Neural cell (in vitro differentiated cells): ENCODE measurements at regions not wholly inside any gene's neighbourhood (a gene's known extent, or its start where the extent isn't known, plus 50 kb on each side); places are given as distances from the start of the nearest gene placed in this dataset.

Source experiments
- H2AFZ ChIP-seq: fragments of 200-600, 300-800 bp; sonication (generic), shearing (Covaris generic); 2 replicates; pipeline ENCODE4 v1.6.0; 2014; ENCODE audit warnings: low read depth, mild to moderate bottlenecking, antibody characterized with exemption, low read length, moderate library complexity
- H3F3A ChIP-seq: fragments of 200-600 bp; shearing (Covaris generic); 2 replicates; pipeline ENCODE4 v1.6.1; 2016; ENCODE audit warnings: mild to moderate bottlenecking, moderate library complexity, mixed read lengths, antibody characterized with exemption, low read length; ENCODE audit not compliant: insufficient read depth, poor library complexity, severe bottlenecking
- H3K27ac ChIP-seq: fragments of 200-600, 300-800 bp; sonication (generic), shearing (Covaris generic); 2 replicates; pipeline ENCODE4 v1.5.1; 2014; ENCODE audit warnings: mild to moderate bottlenecking, low read length, moderate library complexity
- H3K27me3 ChIP-seq: fragments of 300-800, 200-600 bp; sonication (generic), shearing (Covaris generic); 2 replicates; pipeline ENCODE4 v1.6.0; 2014; ENCODE audit warnings: mild to moderate bottlenecking, low read depth, low read length, moderate library complexity; ENCODE audit not compliant: insufficient read depth
- H3K36me3 ChIP-seq: fragments of 300-800, 200-600 bp; sonication (generic), shearing (Covaris generic); 2 replicates; pipeline ENCODE4 v1.5.1; 2014; ENCODE audit warnings: mild to moderate bottlenecking, antibody characterized with exemption, low read length, moderate library complexity; ENCODE audit not compliant: insufficient read depth
- H3K4me2 ChIP-seq: fragments of 300-800, 200-600 bp; sonication (generic), shearing (Covaris generic); 2 replicates; pipeline ENCODE4 v1.6.0; 2014; ENCODE audit warnings: mild to moderate bottlenecking, low read length
- H3K4me3 ChIP-seq: fragments of 300-800, 200-600 bp; sonication (generic), shearing (Covaris generic); 2 replicates; pipeline ENCODE4 v1.5.1; 2014; ENCODE audit warnings: mild to moderate bottlenecking, low read length, moderate library complexity
- H3K79me2 ChIP-seq: fragments of 200-600 bp; shearing (Covaris generic); replicated peaks from 2 replicates; pipeline ENCODE4 v1.6.0; 2014; ENCODE audit warnings: mild to moderate bottlenecking, low read length, moderate library complexity; ENCODE audit not compliant: insufficient read depth
- H3K9ac ChIP-seq: fragments of 300-800, 200-600 bp; sonication (generic), shearing (Covaris generic); 2 replicates; pipeline ENCODE4 v1.6.1; 2016; ENCODE audit warnings: mild to moderate bottlenecking, low read length, mixed read lengths
- H3K9me2 ChIP-seq: fragments of 200-600 bp; shearing (Covaris generic); 2 replicates; pipeline ENCODE4 v1.6.1; 2016; ENCODE audit warnings: mild to moderate bottlenecking, low read length, mixed read lengths; ENCODE audit not compliant: insufficient read depth
- H3K9me3 ChIP-seq: fragments of 200-600, 300-800 bp; sonication (generic), shearing (Covaris generic); 2 replicates; pipeline ENCODE4 v1.6.1; 2016; ENCODE audit warnings: mild to moderate bottlenecking, mixed run types, low read length, moderate library complexity, mixed read lengths
- H4K20me1 ChIP-seq: fragments of 200-600 bp; shearing (Covaris generic); 2 replicates; pipeline ENCODE4 v1.6.1; 2016; ENCODE audit warnings: mild to moderate bottlenecking, mixed run types; ENCODE audit not compliant: insufficient read depth
- CTCF ChIP-seq: fragments of 450-650 bp; IDR thresholded peaks from 2 replicates; pipeline ENCODE4 v1.5.1; 2014; ENCODE audit warnings: antibody characterized with exemption, mild to moderate bottlenecking, moderate library complexity; ENCODE audit not compliant: poor library complexity, severe bottlenecking
- EP300 ChIP-seq: fragments of 450-650 bp; conservative IDR thresholded peaks from 2 replicates; pipeline ENCODE4 v1.6.1; 2014; ENCODE audit warnings: antibody characterized with exemption, mild to moderate bottlenecking, moderate library complexity; ENCODE audit not compliant: poor library complexity, severe bottlenecking
- EZH2 ChIP-seq: fragments of 200-600, 300-800 bp; shearing (Covaris generic), sonication (generic); IDR thresholded peaks from 2 replicates; pipeline ENCODE4 v1.6.1; 2014; ENCODE audit warnings: antibody characterized with exemption, low read length, borderline replicate concordance, mild to moderate bottlenecking; ENCODE audit not compliant: insufficient read depth, poor library complexity, severe bottlenecking
- MXI1 ChIP-seq: fragments of 450-650 bp; conservative IDR thresholded peaks from 2 replicates; pipeline ENCODE4 v1.6.1; 2014; ENCODE audit warnings: antibody characterized with exemption, mild to moderate bottlenecking; ENCODE audit not compliant: poor library complexity, severe bottlenecking
- POLR2AphosphoS5 ChIP-seq: IDR thresholded peaks from 2 replicates; pipeline ENCODE4 v1.6.1; 2012
- RAD21 ChIP-seq: fragments of 450-650 bp; conservative IDR thresholded peaks from 2 replicates; pipeline ENCODE4 v1.6.1; 2014; ENCODE audit warnings: antibody characterized with exemption, mild to moderate bottlenecking, moderate library complexity
- REST ChIP-seq: IDR thresholded peaks from 2 replicates; pipeline ENCODE4 v1.6.1; 2012; ENCODE audit warnings: borderline replicate concordance
- SMC3 ChIP-seq: fragments of 450-650 bp; conservative IDR thresholded peaks from 2 replicates; pipeline ENCODE4 v1.6.1; 2014; ENCODE audit warnings: antibody characterized with exemption, mild to moderate bottlenecking, moderate library complexity; ENCODE audit not compliant: poor library complexity
- TAF1 ChIP-seq: IDR thresholded peaks from 2 replicates; pipeline ENCODE4 v1.6.1; 2012; ENCODE audit warnings: low read depth

GRCh38 chr10:3972460-3973301 is 187.7 kb upstream of the KLF6 start:
- Histone ChIP-seq H3K9ac (no peak overlapping the region), H3K9me2 (no peaks in the 10 kb centered on the region), H3K79me2 (no peaks in the 10 kb centered on the region), H2AFZ (no peak overlapping the region), H3K27ac (no peak overlapping the region), H3K4me2 (no peak overlapping the region), H3K9me3 (no peaks in the 10 kb centered on the region), H3K36me3 (no peaks in the 10 kb centered on the region), H4K20me1 (no peaks in the 10 kb centered on the region), H3F3A (no peaks in the 10 kb centered on the region), H3K27me3 (no peaks in the 10 kb centered on the region), H3K4me3 (no peak overlapping the region)
- TF ChIP-seq MXI1 (no peak), EZH2 (no peak), TAF1 (no peak), EP300 (no peak), CTCF (no peak), POLR2AphosphoS5 (no peak), SMC3 (no peak), REST (no peak), RAD21 (no peak)

- no peaks in the 10 kb centered on the region for H3F3A ChIP-seq
- TF ChIP-seq RAD21 (no peak), SMC3 (no peak), EZH2 (no peak), TAF1 (no peak), EP300 (no peak), CTCF (no peak), POLR2AphosphoS5 (no peak), REST (no peak), MXI1 (no peak)
- no peak overlapping the region for H3K27ac ChIP-seq
- H2AFZ ChIP-seq: no peak overlapping the region
- H3K9ac ChIP-seq: no peak overlapping the region
- no peaks in the 10 kb centered on the region for H4K20me1 ChIP-seq
- H3K79me2 ChIP-seq: no peaks in the 10 kb centered on the region
- H3K36me3 ChIP-seq: no peaks in the 10 kb centered on the region
- H3K9me2 ChIP-seq: no peaks in the 10 kb centered on the region
- H3K4me3 ChIP-seq: no peak overlapping the region
- no peak overlapping the region for H3K4me2 ChIP-seq
- H3K9me3 ChIP-seq: no peaks in the 10 kb centered on the region
- no peaks in the 10 kb centered on the region for H3K27me3 ChIP-seq
Observed at GRCh38 chr10:3971713-3972112, 186.7 kb upstream of the KLF6 start.
